GM21515 (cell line): ENCODE measurements at regions not wholly inside any gene's neighbourhood (a gene's known extent, or its start where the extent isn't known, plus 50 kb on each side); places are given as distances from the start of the nearest gene placed in this dataset.

Source experiments
- ATAC-seq: cut with Tn5 transposase; IDR thresholded peaks from one replicate; pipeline ENCODE4 v1.9.1; 2021; ENCODE audit not compliant: unreplicated experiment

- ATAC-seq: no peak
These were observed 330.8 kb downstream of the DIRAS2 start for GRCh38 chr9:90311811-90312210.

GRCh38 chr9:90322296-90322695, 320.3 kb downstream of the DIRAS2 start:
- ATAC-seq: no peak

DNA sequence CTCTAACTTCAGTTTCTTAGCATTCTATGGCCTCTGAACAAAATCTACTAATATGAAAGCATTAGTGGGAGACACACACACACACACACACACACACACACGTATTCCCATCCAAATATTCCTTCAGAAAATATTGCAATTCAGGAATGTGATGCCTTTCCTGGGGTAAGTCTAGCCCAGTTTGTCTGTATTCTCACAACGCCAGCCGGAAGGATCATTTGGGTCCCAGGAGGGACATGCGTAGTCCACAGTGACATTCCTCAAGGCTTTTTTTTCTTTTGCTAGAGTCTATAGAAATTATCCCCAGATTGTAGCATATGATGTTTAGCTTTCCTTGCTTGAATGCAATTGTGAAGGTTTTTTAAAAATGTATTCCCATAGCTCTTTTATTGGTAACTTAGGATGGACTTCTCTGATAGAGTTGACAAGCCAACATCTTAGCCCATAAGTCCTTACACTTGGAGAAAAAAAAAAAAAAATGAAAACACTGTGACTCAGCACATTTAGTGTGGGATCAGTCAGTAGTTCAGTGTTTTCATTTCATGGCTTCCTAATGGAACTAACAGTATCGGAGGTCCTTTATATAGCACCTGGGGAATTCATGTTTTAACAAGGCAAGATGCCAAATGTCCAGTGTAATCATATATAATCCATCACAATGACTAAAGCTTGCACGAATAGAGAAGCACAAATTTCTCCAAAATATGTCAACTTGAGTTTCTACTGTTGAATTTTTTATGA, 316.5 kb downstream of the DIRAS2 start:
- ATAC-seq: no peak

DNA sequence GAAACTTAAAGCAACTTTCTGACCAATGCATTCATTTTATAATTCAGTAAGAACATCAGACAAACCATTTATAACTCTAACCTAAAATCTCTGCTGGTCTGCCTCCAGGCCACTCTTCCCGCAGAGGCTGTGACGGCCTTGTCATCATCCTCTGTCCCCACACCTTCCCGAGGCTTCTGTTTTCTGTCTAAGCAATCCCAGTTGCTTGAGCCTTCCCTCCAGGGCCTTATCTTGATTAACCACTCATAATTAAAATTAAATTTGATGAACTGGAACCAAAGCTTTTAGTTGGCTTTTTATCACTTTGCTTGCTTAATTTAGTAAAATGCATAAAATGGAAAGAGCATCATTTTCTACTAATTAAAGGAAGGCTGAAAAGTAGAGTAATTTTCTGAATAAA, 312.4 kb downstream of the DIRAS2 start:
- ATAC-seq: no peak

GRCh38 chr9:90331826-90332575, 310.6 kb downstream of the DIRAS2 start:
- no peak for ATAC-seq

GRCh38 chr9:90333226-90333625, 309.4 kb downstream of the DIRAS2 start:
- ATAC-seq: no peak

- no peak for ATAC-seq
These were observed 302.2 kb downstream of the DIRAS2 start for GRCh38 chr9:90340421-90340820.

- ATAC-seq: no peak
These were observed 300.0 kb downstream of the DIRAS2 start for GRCh38 chr9:90342607-90343006.

DNA sequence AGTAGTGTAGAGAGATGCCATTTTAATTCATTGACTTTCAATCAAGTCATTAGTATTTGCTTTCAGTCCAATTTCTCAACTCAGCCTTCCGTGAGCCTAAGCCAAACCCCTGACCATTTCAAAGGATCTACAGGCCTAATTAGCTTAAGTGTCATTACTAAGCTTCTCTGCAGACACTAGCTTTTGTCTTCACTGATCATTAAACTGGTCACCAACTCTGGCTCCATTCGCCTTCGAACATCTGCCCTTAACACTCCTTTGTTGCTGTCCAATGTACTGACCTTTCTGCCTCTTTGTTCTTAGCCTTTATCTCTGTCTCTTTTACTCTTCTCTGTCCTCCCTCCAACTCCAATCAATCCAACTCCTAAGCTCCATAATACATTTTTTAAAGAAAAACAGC, 299.3 kb downstream of the DIRAS2 start:
- no peak for ATAC-seq

DNA sequence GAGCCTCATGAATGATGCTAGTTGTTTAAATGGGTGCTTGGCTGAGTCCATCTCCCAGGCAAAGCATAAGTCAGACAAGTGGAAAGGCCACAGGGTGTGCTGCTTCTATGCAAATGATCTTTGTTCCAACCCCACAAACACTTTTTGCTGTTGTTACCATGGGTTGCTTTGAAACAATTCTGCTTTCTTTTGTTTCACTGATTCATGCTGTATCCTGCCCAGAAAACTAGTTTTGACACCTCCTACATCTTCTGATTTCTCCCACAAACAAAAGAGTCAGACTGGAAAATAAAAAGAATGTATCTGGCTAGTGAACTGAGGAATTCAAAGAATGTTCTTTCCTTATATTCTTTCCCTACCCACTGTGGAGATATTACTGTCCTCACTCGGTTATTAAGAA, 298.6 kb downstream of the DIRAS2 start:
- ATAC-seq: no peak

GRCh38 chr9:90365666-90366065, 277.0 kb downstream of the DIRAS2 start:
- ATAC-seq: no peak

- ATAC-seq: no peak
These were observed 274.4 kb downstream of the DIRAS2 start for GRCh38 chr9:90368241-90368640.

DNA sequence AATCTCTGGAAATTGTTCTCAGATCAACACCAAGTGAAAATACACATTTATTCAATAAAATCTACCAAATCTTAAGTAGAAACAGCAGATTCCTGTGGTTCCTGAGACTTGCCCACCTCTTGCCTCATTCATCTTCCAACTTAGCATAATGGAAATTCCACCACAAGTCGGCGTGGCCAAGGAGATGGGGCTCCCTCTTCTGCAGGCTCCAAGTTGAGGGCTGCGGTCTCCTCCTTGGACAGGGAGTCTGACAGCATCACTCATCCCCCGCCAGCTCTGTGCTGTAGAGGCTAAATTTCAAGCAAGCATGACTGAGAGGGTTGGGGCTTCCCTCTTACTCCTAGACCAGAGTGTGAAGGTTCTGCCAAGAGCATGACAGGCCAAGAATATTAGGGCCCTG, 273.7 kb downstream of the DIRAS2 start:
- no peak for ATAC-seq

DNA sequence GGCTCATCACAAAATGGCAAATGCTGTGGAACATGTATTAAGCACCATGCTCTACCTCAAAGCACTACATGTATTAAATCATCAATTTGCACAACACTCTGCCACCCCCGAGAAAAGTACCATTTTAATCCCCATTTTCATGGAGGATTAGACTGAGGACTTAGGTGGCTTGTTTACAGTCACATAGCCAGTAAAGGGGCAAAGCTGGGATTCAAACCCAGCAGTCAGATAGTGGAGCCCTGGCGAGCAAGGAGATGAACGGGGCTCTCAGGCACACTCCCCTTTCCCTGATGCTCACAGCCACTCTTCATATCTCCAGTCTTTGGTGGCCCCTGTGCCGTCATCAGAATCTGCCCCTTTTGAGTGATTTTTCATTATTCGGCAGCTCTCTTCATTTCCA, 262.9 kb downstream of the DIRAS2 start:
- no peak for ATAC-seq

- ATAC-seq: no peak
These were observed 257.5 kb downstream of the DIRAS2 start for GRCh38 chr9:90385146-90385545.

GRCh38 chr9:90393365-90394152, 249.1 kb downstream of the DIRAS2 start:
- ATAC-seq: no peak

DNA sequence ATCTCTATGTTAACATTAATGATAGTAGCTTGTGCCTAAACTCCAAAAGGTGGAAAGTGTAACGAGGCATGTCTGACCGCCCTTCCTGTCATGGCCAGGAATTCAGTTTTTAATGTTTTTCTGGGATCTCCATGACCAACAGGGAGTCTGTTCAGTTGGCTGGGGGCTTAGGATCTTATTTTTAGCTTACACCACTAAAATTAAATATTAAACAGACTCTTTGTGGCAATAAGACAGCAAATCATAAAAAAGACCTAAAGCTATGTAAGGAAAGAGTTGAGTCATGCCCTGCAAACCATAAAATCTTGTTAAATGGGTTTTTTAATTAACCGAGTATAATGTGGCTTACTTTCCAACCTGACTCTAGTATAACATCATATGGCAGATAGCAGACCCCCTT, 247.8 kb downstream of the DIRAS2 start:
- no peak for ATAC-seq

DNA sequence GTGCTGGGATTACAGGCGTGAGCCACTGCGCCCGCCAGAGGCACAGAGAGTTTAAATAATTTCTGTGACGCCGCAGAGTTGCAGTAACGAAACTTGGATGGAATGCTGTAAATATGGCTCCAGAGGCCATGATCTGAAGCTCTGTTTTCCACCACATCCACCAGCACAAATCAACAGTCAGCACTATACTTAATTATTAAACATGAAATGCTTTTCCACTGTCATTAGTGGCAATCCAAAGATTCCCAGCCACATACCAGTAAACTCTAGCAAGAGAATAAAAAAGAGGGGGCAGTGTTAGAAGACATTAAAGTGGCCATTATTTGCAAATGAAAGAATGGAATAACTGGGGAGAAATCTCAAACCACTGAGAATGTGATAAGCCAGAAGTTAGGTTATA, 242.5 kb downstream of the DIRAS2 start:
- no peak for ATAC-seq

DNA sequence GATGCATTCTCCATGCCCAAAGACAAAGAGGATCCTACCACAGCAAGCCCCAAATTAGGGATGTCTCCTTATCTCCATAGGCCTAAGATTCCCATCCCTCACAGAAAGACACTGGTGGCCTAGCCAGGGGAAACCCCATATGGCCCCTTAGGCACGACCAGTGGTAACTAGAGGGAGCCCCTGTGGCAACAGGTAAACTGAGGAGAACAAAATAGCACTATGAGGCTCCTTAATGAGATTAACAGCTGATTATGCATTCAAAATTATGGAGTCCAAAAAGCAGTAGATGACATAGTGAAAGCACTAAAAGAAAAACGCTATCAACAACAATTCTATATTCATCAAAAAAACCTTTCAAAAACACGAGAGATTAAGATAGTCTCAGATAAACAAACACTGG, 234.0 kb downstream of the DIRAS2 start:
- ATAC-seq: no peak

DNA sequence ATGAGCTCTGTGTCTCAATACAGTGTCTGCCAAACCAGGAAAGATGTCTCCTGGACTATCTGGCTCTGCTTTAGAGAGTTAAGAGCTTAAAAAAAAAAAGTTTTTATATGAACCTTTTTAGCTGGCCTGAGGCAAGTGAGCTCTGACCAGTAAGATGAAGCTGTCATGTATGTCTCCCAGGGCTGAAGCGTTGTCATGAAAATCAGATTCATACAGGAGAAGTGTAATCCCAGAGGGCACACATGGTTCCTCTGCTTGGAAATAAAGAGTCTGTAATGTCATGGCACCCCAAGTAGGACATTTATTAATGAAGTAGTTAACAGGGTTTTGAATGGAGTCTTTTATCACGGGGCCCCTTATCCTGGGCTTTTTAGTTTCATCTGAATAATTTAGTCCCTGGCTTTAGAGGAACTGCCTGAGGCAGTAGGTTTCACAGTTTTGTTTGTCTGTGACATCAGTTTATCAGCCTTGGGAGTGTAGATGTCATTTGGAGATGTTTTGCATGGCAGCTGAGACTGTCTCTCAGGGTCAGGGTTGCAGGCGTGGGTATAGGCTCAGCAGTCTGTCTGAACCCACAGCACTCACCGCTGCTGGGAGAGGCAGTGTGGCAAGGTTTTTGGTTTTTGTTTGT, 223.3 kb downstream of the DIRAS2 start:
- no peak for ATAC-seq

GRCh38 chr9:90420211-90420610, 222.4 kb downstream of the DIRAS2 start:
- ATAC-seq: no peak
